Activated CD8-positive, alpha-beta T cell treated with anti-CD3 and anti-CD28 coated beads for 36 hours (primary cell): ENCODE measurements at regions not wholly inside any gene's neighbourhood (a gene's known extent, or its start where the extent isn't known, plus 50 kb on each side); places are given as distances from the start of the nearest gene placed in this dataset.

Experiments
- ATAC-seq: fragments of 200-7000 bp; cut with Tn5 transposase; one replicate; pipeline ENCODE4 v1.10.0; 2021; ENCODE audit warnings: mild to moderate bottlenecking, moderate library complexity
- CTCF ChIA-PET: fragments of 350-600 bp; sonication (Branson Sonifier 250); formaldehyde crosslinking; loops from one replicate; lab custom pipeline; 2021; ENCODE audit warnings: antibody characterized with exemption; lab: Charles Lee
- POLR2A ChIA-PET: fragments of 350-600 bp; sonication (Branson Sonifier 250); formaldehyde crosslinking; loops from one replicate; lab custom pipeline; 2021; ENCODE audit warnings: antibody characterized with exemption; lab: Charles Lee
- DNase-seq: peaks from one replicate; pipeline ENCODE4 v3.0.0-alpha.2; 2020
- H3K27ac Mint-ChIP-seq: one replicate; pipeline ENCODE4 v1.8.0; 2021; ENCODE audit warnings: mild to moderate bottlenecking, mixed read lengths
- H3K27me3 Mint-ChIP-seq: one replicate; pipeline ENCODE4 v1.8.0; 2021; ENCODE audit warnings: mixed read lengths
- H3K36me3 Mint-ChIP-seq: one replicate; pipeline ENCODE4 v1.8.0; 2021; ENCODE audit warnings: low read depth, mixed read lengths
- H3K4me1 Mint-ChIP-seq: one replicate; pipeline ENCODE4 v1.8.0; 2021; ENCODE audit warnings: low read depth, mixed read lengths
- H3K4me3 Mint-ChIP-seq: one replicate; pipeline ENCODE4 v1.8.0; 2021; ENCODE audit warnings: mild to moderate bottlenecking, moderate library complexity, mixed read lengths
- H3K9me3 Mint-ChIP-seq: one replicate; pipeline ENCODE4 v1.8.0; 2021; ENCODE audit warnings: mixed read lengths
- intact Hi-C: fragments of 100-400 bp; cut with micrococcal nuclease; formaldehyde crosslinking; loops from one replicate; pipeline ENCODE4 v1.10.0; 2022
- TF ChIP-seq, protein P1 (sequence below): fragments of 200-600 bp; IDR thresholded peaks from one replicate; pipeline ENCODE4 v1.8.0; 2022; ENCODE audit warnings: antibody characterized with exemption, mild to moderate bottlenecking

DNA sequence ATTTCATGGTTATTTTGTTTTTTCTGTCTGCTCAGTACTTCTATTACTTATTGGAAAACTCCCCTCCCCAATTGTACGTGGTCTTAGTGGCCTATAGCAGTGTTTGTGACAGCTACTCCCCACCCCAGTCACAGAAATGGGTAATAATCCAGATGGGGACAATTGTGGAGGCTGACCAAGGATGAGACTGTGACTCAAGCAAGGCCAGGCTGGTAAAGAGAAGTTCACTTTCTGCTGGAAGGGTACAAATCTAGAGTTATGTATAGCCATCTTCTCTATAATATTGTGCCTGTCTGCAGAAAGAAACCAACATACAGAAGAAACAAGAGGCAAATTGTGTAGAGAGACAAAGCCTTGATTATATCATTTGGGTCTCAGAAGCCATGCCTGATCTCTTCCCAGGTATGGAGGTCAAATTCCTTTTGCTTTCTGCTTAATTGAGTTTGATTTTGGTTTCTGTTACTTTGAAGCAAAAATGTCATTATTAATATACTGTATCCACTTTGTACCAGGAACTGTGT, 270.4 kb downstream of the HLX start:
- Mint-ChIP-seq H3K27me3 (no peaks in the 10 kb centered on the region), H3K9me3 (no peaks in the 10 kb centered on the region), H3K27ac (no peak overlapping the region), H3K4me1 (no peaks in the 10 kb centered on the region), H3K4me3 (no peak overlapping the region), H3K36me3 (no peaks in the 10 kb centered on the region)
- ChIA-PET CTCF (no interaction called here), POLR2A (no interaction called here)
- DNase-seq (no peak), ATAC-seq (no peak)
- TF ChIP-seq, protein P1, sequence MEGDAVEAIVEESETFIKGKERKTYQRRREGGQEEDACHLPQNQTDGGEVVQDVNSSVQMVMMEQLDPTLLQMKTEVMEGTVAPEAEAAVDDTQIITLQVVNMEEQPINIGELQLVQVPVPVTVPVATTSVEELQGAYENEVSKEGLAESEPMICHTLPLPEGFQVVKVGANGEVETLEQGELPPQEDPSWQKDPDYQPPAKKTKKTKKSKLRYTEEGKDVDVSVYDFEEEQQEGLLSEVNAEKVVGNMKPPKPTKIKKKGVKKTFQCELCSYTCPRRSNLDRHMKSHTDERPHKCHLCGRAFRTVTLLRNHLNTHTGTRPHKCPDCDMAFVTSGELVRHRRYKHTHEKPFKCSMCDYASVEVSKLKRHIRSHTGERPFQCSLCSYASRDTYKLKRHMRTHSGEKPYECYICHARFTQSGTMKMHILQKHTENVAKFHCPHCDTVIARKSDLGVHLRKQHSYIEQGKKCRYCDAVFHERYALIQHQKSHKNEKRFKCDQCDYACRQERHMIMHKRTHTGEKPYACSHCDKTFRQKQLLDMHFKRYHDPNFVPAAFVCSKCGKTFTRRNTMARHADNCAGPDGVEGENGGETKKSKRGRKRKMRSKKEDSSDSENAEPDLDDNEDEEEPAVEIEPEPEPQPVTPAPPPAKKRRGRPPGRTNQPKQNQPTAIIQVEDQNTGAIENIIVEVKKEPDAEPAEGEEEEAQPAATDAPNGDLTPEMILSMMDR, result no peak
- intact Hi-C loops, result no loop called here

DNA sequence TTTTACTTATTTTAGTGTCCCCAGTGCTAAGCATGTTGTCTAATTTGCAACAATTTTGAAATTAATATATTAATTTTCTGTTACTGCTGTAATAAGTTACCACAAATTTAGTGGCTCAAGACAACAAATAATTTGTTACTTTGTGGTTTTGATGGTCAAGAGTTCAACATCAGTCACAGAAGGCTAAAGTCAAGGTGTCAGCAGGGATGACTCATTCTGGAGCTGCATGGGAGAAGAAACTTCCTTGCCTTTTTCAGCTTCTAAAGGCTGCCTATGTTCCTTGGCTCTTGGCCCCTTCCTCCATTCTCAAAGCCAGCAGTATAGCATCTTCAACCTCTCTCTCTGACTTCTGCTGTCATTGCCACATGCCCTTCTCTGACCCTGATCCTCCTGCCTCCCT, 271.8 kb downstream of the HLX start:
- POLR2A ChIA-PET, result no interaction called here
- TF ChIP-seq, protein P1, result no peak
- Mint-ChIP-seq H3K4me1 (no peaks in the 10 kb centered on the region), H3K9me3 (no peaks in the 10 kb centered on the region), H3K27me3 (no peaks in the 10 kb centered on the region), H3K4me3 (no peak overlapping the region), H3K27ac (no peak overlapping the region), H3K36me3 (no peaks in the 10 kb centered on the region)
- ATAC-seq (no peak), DNase-seq (no peak)
- intact Hi-C loops, result no loop called here
- CTCF ChIA-PET, result no interaction called here

DNA sequence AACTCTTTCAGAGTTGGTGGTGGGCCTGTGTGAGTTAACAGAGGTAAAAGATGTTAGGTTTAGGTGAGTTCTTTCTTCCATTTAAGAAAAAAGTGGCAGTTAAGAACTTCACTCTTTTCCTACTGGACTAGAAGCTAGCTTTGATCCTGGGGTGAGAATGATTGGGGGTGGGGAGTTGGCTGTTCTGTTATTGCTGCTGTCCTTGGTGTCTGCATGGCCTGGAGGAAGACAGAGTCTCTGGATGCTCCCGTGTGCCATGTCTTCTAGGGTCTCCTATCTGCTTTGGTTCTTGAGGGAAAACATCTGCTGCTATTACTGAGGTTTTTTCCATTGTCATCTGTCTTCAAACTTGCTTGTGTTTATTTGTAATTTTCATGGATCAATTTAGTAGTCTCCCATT, 275.7 kb downstream of the HLX start:
- Mint-ChIP-seq H3K27me3 (no peaks in the 10 kb centered on the region), H3K36me3 (no peaks in the 10 kb centered on the region), H3K4me1 (no peaks in the 10 kb centered on the region), H3K4me3 (no peak overlapping the region), H3K27ac (no peak overlapping the region), H3K9me3 (no peaks in the 10 kb centered on the region)
- no peak for DNase-seq
- ChIA-PET CTCF (no interaction called here), POLR2A (no interaction called here)
- TF ChIP-seq, protein P1, result no peak
- intact Hi-C loops, result no loop called here
- ATAC-seq, result no peak

GRCh38 chr1:221157026-221157761, 278.0 kb downstream of the HLX start:
- H3K4me1 Mint-ChIP-seq, result no peaks in the 10 kb centered on the region
- DNase-seq, result no peak
- no peak for ATAC-seq
- POLR2A ChIA-PET, result no interaction called here
- no peaks in the 10 kb centered on the region for H3K9me3 Mint-ChIP-seq
- CTCF ChIA-PET, result no interaction called here
- no peaks in the 10 kb centered on the region for H3K36me3 Mint-ChIP-seq
- H3K4me3 Mint-ChIP-seq, result no peak overlapping the region
- TF ChIP-seq, protein P1, result no peak
- intact Hi-C loops, result no loop called here
- H3K27ac Mint-ChIP-seq, result no peak overlapping the region
- H3K27me3 Mint-ChIP-seq, result no peaks in the 10 kb centered on the region

DNA sequence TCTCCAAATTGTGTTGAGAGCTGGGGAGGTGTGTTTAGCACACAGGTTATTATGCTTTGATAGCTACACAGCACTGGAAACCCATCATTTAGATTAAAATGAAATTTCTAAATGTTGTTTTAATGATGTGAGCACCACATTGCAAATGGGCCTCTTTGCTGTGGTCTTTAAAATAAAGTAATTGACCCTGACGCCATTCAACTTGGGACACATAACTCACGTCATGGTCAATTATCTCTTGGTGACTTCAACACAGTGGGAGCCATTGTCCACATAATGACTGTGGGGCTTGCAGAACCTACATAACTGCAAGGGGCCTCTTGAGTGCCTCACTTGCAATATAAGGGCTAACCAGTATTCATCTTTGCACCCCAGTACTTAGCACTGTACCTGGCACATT, 280.4 kb downstream of the HLX start:
- ChIA-PET CTCF (interaction anchor here (1.3 kb wide), 1 partner anchor 44 kb away, joined by 3 read pairs; no protein-coding TSS in a partner anchor), POLR2A (no interaction called here)
- no peaks in the 10 kb centered on the region for H3K9me3 Mint-ChIP-seq
- H3K36me3 Mint-ChIP-seq, result no peaks in the 10 kb centered on the region
- TF ChIP-seq, protein P1, result no peak
- no peak for DNase-seq
- no peaks in the 10 kb centered on the region for H3K4me1 Mint-ChIP-seq
- no peaks in the 10 kb centered on the region for H3K27me3 Mint-ChIP-seq
- intact Hi-C loops, result no loop called here
- no peak for ATAC-seq
- no peak overlapping the region for H3K4me3 Mint-ChIP-seq
- H3K27ac Mint-ChIP-seq, result no peak overlapping the region
